OCI-LY3 (cell line): ENCODE measurements at regions not wholly inside any gene's neighbourhood (a gene's known extent, or its start where the extent isn't known, plus 50 kb on each side); places are given as distances from the start of the nearest gene placed in this dataset.

ENCODE experiments used
- H2AFZ ChIP-seq: fragments of 200-600, 300-600 bp; shearing (Covaris generic); 2 replicates; pipeline ENCODE4 v1.6.0; 2014; ENCODE audit warnings: antibody characterized with exemption, low read depth, low read length
- H3K27ac ChIP-seq: fragments of 200-600, 300-600 bp; sonication (generic); 2 replicates; pipeline ENCODE4 v1.5.1; 2014; ENCODE audit warnings: mild to moderate bottlenecking, low read length, moderate library complexity, mixed read lengths
- H3K27me3 ChIP-seq: fragments of 200-600, 300-600 bp; sonication (generic); 2 replicates; pipeline ENCODE4 v1.6.1; 2014; ENCODE audit warnings: low read depth, low read length, mixed read lengths
- H3K36me3 ChIP-seq: fragments of 200-600, 300-600 bp; sonication (generic); replicated peaks from 2 replicates; pipeline ENCODE3; 2014; ENCODE audit warnings: low read depth, low read length, mixed read lengths
- H3K4me1 ChIP-seq: fragments of 300-600, 200-600 bp; sonication (generic); 2 replicates; pipeline ENCODE4 v1.6.1; 2014; ENCODE audit warnings: low read length, mixed read lengths
- H3K4me2 ChIP-seq: fragments of 200-600, 300-600 bp; sonication (generic); 2 replicates; pipeline ENCODE4 v1.6.1; 2014; ENCODE audit warnings: low read length, mixed read lengths
- H3K4me3 ChIP-seq: fragments of 300-600, 200-600 bp; sonication (generic); 2 replicates; pipeline ENCODE4 v1.5.1; 2014; ENCODE audit warnings: antibody characterized with exemption, mild to moderate bottlenecking, low read length, moderate library complexity
- H3K79me2 ChIP-seq: fragments of 300-600, 200-600 bp; shearing (Covaris generic); 2 replicates; pipeline ENCODE4 v1.6.1; 2014; ENCODE audit warnings: mild to moderate bottlenecking, low read length, mixed read lengths
- H3K9ac ChIP-seq: fragments of 300-600, 200-600 bp; shearing (Covaris generic); 2 replicates; pipeline ENCODE4 v1.6.0; 2014; ENCODE audit warnings: mild to moderate bottlenecking, low read length, moderate library complexity
- H3K9me3 ChIP-seq: fragments of 200-600, 300-600 bp; shearing (Covaris generic); 2 replicates; pipeline ENCODE4 v1.6.1; 2014; ENCODE audit warnings: low read length, mixed read lengths; ENCODE audit not compliant: insufficient read depth
- H4K20me1 ChIP-seq: fragments of 200-600, 300-600 bp; sonication (generic); 2 replicates; pipeline ENCODE4 v1.6.1; 2016; ENCODE audit warnings: low read length, mixed read lengths; ENCODE audit not compliant: insufficient read depth
- EZH2phosphoT487 ChIP-seq: fragments of 200-600 bp; shearing (Covaris generic); IDR thresholded peaks from 2 replicates; pipeline ENCODE4 v1.6.1; 2018; ENCODE audit warnings: antibody characterized with exemption, mixed run types, low read depth
- TF ChIP-seq, protein P1 (sequence below): fragments of 200-600, 300-600 bp; sonication (generic); IDR thresholded peaks from 2 replicates; pipeline ENCODE4 v1.5.1; 2014; ENCODE audit warnings: antibody characterized with exemption, low read length, low read depth

DNA sequence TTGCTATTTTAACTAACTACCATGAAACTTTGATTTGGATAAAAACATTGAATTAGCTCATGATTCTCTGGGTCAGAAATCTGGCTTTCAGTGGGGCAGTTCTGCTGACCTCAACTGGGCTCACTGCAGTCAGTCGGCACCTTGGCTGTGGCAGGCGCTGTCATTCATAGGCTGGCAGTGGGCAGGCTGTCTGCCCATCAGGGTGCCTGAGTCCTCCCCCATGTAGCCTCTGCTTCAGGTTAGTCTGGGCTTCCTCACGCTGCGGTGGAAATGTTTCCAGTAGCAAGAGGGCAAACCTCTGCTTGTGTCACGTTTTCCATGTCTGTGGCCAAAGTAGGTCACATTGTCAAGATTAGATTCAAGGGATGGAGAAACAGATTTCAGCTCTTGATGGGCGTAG lies 251.0 kb upstream of the TCF21 start:
- H3K27me3 ChIP-seq, result no peaks in the 10 kb centered on the region
- H3K79me2 ChIP-seq, result no peaks in the 10 kb centered on the region
- H2AFZ ChIP-seq, result no peak overlapping the region
- H3K4me2 ChIP-seq, result no peak overlapping the region
- H3K4me1 ChIP-seq, result no peaks in the 10 kb centered on the region
- H3K36me3 ChIP-seq, result no peaks in the 10 kb centered on the region
- H3K9ac ChIP-seq, result no peak overlapping the region
- TF ChIP-seq, protein P1, sequence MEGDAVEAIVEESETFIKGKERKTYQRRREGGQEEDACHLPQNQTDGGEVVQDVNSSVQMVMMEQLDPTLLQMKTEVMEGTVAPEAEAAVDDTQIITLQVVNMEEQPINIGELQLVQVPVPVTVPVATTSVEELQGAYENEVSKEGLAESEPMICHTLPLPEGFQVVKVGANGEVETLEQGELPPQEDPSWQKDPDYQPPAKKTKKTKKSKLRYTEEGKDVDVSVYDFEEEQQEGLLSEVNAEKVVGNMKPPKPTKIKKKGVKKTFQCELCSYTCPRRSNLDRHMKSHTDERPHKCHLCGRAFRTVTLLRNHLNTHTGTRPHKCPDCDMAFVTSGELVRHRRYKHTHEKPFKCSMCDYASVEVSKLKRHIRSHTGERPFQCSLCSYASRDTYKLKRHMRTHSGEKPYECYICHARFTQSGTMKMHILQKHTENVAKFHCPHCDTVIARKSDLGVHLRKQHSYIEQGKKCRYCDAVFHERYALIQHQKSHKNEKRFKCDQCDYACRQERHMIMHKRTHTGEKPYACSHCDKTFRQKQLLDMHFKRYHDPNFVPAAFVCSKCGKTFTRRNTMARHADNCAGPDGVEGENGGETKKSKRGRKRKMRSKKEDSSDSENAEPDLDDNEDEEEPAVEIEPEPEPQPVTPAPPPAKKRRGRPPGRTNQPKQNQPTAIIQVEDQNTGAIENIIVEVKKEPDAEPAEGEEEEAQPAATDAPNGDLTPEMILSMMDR, result no peak
- TF ChIP-seq EZH2phosphoT487, result no peak
- H3K27ac ChIP-seq, result no peak overlapping the region
- no peaks in the 10 kb centered on the region for H4K20me1 ChIP-seq
- no peaks in the 10 kb centered on the region for H3K9me3 ChIP-seq
- H3K4me3 ChIP-seq, result no peak overlapping the region

DNA sequence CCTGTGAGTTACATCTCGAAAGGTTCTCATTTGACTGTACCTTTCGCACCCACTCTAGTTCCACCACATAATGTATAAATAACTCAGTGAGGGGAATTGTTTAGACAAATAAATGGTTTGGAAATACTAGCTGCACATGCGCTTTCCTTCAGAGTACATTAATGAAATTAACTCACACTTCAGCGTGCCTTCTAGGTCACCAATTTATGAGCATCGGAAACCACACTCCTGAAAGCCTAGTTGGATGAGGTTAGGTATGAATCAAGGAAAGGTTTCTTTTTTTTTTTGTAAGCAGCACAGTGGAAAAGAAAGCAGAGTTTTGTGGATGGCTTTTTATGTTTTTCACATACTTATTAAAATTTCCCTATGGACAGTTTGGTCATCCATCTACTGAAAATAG lies 247.8 kb upstream of the TCF21 start:
- no peak overlapping the region for H3K27ac ChIP-seq
- no peak overlapping the region for H3K4me3 ChIP-seq
- no peaks in the 10 kb centered on the region for H3K9me3 ChIP-seq
- no peak overlapping the region for H3K9ac ChIP-seq
- no peaks in the 10 kb centered on the region for H3K4me1 ChIP-seq
- no peak for TF ChIP-seq EZH2phosphoT487
- TF ChIP-seq, protein P1, result no peak
- H3K4me2 ChIP-seq, result no peak overlapping the region
- H3K27me3 ChIP-seq, result no peaks in the 10 kb centered on the region
- no peaks in the 10 kb centered on the region for H3K79me2 ChIP-seq
- H2AFZ ChIP-seq, result no peak overlapping the region
- H3K36me3 ChIP-seq, result no peaks in the 10 kb centered on the region
- H4K20me1 ChIP-seq, result no peaks in the 10 kb centered on the region

DNA sequence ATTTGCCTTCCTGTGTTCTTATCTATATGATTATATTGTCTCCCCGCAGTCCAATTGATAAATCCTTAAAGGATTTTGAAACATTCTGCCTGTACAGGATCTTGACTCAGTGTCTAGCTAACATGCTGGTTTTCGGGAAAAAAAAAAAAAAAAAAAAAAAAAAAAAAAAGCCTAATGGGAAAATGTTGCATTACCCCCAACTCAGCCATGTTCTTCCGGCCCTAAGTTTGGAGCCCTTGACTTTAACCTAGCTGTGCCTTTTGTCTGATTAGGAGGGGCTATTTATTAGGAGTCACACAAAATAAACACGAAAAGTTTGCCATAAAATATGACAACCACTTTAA lies 244.4 kb upstream of the TCF21 start:
- H3K27me3 ChIP-seq, result no peaks in the 10 kb centered on the region
- TF ChIP-seq, protein P1, result no peak
- no peak for TF ChIP-seq EZH2phosphoT487
- H3K4me2 ChIP-seq, result no peak overlapping the region
- no peaks in the 10 kb centered on the region for H3K4me1 ChIP-seq
- no peak overlapping the region for H3K27ac ChIP-seq
- H2AFZ ChIP-seq, result no peak overlapping the region
- no peak overlapping the region for H3K9ac ChIP-seq
- no peaks in the 10 kb centered on the region for H3K9me3 ChIP-seq
- H4K20me1 ChIP-seq, result no peaks in the 10 kb centered on the region
- no peaks in the 10 kb centered on the region for H3K79me2 ChIP-seq
- no peak overlapping the region for H3K4me3 ChIP-seq
- H3K36me3 ChIP-seq, result no peaks in the 10 kb centered on the region

DNA sequence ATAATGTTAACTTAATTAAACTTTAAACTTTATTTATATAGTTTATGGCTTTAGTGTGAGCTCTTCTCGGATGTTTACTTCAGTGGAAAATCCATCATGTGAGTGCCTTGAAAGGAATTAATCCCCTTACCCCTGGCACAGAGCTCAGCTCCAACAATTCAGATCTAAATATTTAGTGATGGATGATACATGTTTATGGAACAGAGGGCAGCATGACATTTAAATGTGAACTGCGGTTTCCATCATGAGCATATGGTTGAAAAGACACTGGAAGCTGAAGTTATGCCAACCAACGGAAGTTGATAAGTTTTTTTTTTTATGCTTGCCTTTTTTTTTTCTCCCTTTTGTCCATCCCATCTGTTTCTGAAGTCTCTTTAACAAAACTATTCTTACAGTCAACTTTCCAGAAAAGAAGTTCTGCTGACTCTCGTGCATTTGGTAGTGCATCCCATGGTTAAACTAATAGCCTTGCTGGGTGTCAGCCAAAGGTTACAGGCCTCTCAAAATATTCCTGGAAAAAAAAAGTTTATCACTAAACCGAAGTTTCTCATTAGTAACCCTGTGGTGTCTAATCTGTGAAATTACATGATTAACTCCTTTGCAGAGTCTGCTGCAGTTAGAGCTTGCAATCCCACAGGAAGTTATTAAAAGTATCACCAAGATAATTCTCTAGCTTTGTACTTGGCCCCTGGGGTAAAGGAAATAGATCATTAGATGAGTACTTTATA lies 243.9 kb upstream of the TCF21 start:
- Histone ChIP-seq H2AFZ (no peak overlapping the region), H4K20me1 (no peaks in the 10 kb centered on the region), H3K36me3 (no peaks in the 10 kb centered on the region), H3K4me2 (no peak overlapping the region), H3K9me3 (no peaks in the 10 kb centered on the region), H3K27ac (no peak overlapping the region), H3K4me3 (no peak overlapping the region), H3K9ac (no peak overlapping the region), H3K4me1 (no peaks in the 10 kb centered on the region), H3K79me2 (no peaks in the 10 kb centered on the region), H3K27me3 (no peaks in the 10 kb centered on the region)
- no peak for TF ChIP-seq EZH2phosphoT487
